Fibroblast of mammary gland (primary cell): ENCODE measurements at regions not wholly inside any gene's neighbourhood (a gene's known extent, or its start where the extent isn't known, plus 50 kb on each side); places are given as distances from the start of the nearest gene placed in this dataset.

ENCODE experiments used
- DNase-seq: peaks from one replicate; pipeline ENCODE4 v3.0.0-alpha.2; 2010; ENCODE audit warnings: low read depth
- H3K4me3 ChIP-seq: 2 replicates; pipeline ENCODE4 v1.5.1; 2011; ENCODE audit warnings: low read depth, mild to moderate bottlenecking, low read length, moderate library complexity; ENCODE audit not compliant: control insufficient read depth
- CTCF ChIP-seq: conservative IDR thresholded peaks from 2 replicates; pipeline ENCODE4 v1.5.1; 2011; ENCODE audit warnings: low read depth, low read length, inconsistent platforms; ENCODE audit not compliant: control insufficient read depth, insufficient read depth

GRCh38 chr18:78731016-78731397 lies 248.6 kb upstream of the SALL3 start:
- no peak for DNase-seq
- no peak overlapping the region for H3K4me3 ChIP-seq
- TF ChIP-seq CTCF = no peak

GRCh38 chr18:78731398-78732032 lies 248.1 kb upstream of the SALL3 start:
- no peak for TF ChIP-seq CTCF
- H3K4me3 ChIP-seq = no peak overlapping the region
- no peak for DNase-seq

GRCh38 chr18:78732273-78733210 lies 247.1 kb upstream of the SALL3 start:
- H3K4me3 ChIP-seq = no peak overlapping the region
- DNase-seq = no peak
- no peak for TF ChIP-seq CTCF

- DNase-seq = no peak
- TF ChIP-seq CTCF = no peak
- no peak overlapping the region for H3K4me3 ChIP-seq
Observed at GRCh38 chr18:78733762-78734613, 245.6 kb upstream of the SALL3 start.

- H3K4me3 ChIP-seq = no peak overlapping the region
- no peak for DNase-seq
- no peak for TF ChIP-seq CTCF
Observed at GRCh38 chr18:78734614-78734945, 245.0 kb upstream of the SALL3 start.

GRCh38 chr18:78735131-78736014 lies 244.2 kb upstream of the SALL3 start:
- no peak for DNase-seq
- TF ChIP-seq CTCF = no peak
- no peak overlapping the region for H3K4me3 ChIP-seq
